Neuronal stem cell (in vitro differentiated cells): ENCODE measurements at regions not wholly inside any gene's neighbourhood (a gene's known extent, or its start where the extent isn't known, plus 50 kb on each side); places are given as distances from the start of the nearest gene placed in this dataset.

Source experiments
- DNase-seq: peaks from one replicate; pipeline ENCODE4 v3.0.0-alpha.2; 2013; ENCODE audit warnings: low spot score
- H2AFZ ChIP-seq: one replicate; pipeline ENCODE4 v1.6.1; 2013; ENCODE audit warnings: mild to moderate bottlenecking, low read length, inconsistent platforms
- H2AK5ac ChIP-seq: 2 replicates; pipeline ENCODE4 v1.6.1; 2013; ENCODE audit warnings: low read depth, mild to moderate bottlenecking, inconsistent platforms, low read length, moderate library complexity, mixed read lengths
- H2BK120ac ChIP-seq: 2 replicates; pipeline ENCODE4 v1.6.1; 2013; ENCODE audit warnings: low read depth, mild to moderate bottlenecking, inconsistent platforms, low read length, moderate library complexity, mixed read lengths
- H2BK12ac ChIP-seq: one replicate; pipeline ENCODE4 v1.6.1; 2013; ENCODE audit warnings: low read length, inconsistent platforms
- H2BK15ac ChIP-seq: 2 replicates; pipeline ENCODE4 v1.6.1; 2013; ENCODE audit warnings: mild to moderate bottlenecking, low read length, inconsistent platforms, mixed read lengths
- H2BK5ac ChIP-seq: one replicate; pipeline ENCODE4 v1.6.1; 2013; ENCODE audit warnings: inconsistent platforms, mild to moderate bottlenecking, low read length, moderate library complexity
- H3K14ac ChIP-seq: one replicate; pipeline ENCODE4 v1.6.1; 2013; ENCODE audit warnings: low read length, inconsistent platforms
- H3K18ac ChIP-seq: 2 replicates; pipeline ENCODE4 v1.6.1; 2013; ENCODE audit warnings: low read length, inconsistent platforms
- H3K23ac ChIP-seq: 2 replicates; pipeline ENCODE4 v1.6.1; 2013; ENCODE audit warnings: low read depth, mild to moderate bottlenecking, mixed read lengths, low read length, inconsistent platforms; ENCODE audit not compliant: poor library complexity
- H3K27ac ChIP-seq: replicated peaks from 3 replicates; pipeline ENCODE4 v1.5.1; 2013; ENCODE audit warnings: low read length, inconsistent platforms
- H3K27me3 ChIP-seq, 3 experiments: 2 replicates each; pipeline ENCODE4 v1.6.1; 2013; ENCODE audit warnings: low read length in 3 of 3, mild to moderate bottlenecking in 2 of 3, inconsistent platforms in 1 of 3, low read depth in 1 of 3, mixed read lengths in 1 of 3, moderate library complexity in 1 of 3; ENCODE audit not compliant: control insufficient read depth in 3 of 3, insufficient read depth in 3 of 3
- H3K36me3 ChIP-seq, 2 donors: replicated peaks in 1 of 2; 2 replicates each; pipeline ENCODE4 v1.6.1; 2013; ENCODE audit warnings: low read length in 2 of 2; ENCODE audit not compliant: control insufficient read depth in 2 of 2, insufficient read depth in 2 of 2
- H3K4ac ChIP-seq: 2 replicates; pipeline ENCODE4 v1.6.1; 2013; ENCODE audit warnings: inconsistent platforms, mild to moderate bottlenecking, low read length, moderate library complexity
- H3K4me1 ChIP-seq, 2 donors: 1 replicate in 1 of 2; 2 replicates in 1 of 2; pipeline ENCODE4 v1.6.1; 2013; ENCODE audit warnings: low read length in 2 of 2, low read depth in 1 of 2; ENCODE audit not compliant: control insufficient read depth in 2 of 2, insufficient read depth in 1 of 2
- H3K4me2 ChIP-seq: one replicate; pipeline ENCODE4 v1.6.1; 2013; ENCODE audit warnings: mild to moderate bottlenecking, low read length, inconsistent platforms; ENCODE audit not compliant: insufficient read depth, poor library complexity, severe bottlenecking
- H3K4me3 ChIP-seq, 2 donors: 2 replicates each; pipeline ENCODE4 v1.5.1; 2013; ENCODE audit warnings: low read length in 2 of 2, mild to moderate bottlenecking in 2 of 2, inconsistent platforms in 1 of 2, moderate library complexity in 1 of 2
- H3K79me1 ChIP-seq: one replicate; pipeline ENCODE4 v1.6.1; 2013; ENCODE audit warnings: low read depth, mild to moderate bottlenecking, inconsistent platforms, low read length, moderate library complexity
- H3K9ac ChIP-seq: one replicate; pipeline ENCODE4 v1.6.1; 2013; ENCODE audit warnings: mild to moderate bottlenecking, low read depth, low read length, inconsistent platforms; ENCODE audit not compliant: poor library complexity
- H3K9me3 ChIP-seq, 2 donors: replicated peaks in 1 of 2; 2 replicates each; pipeline versions ENCODE3 to v1.6.1; 2013; ENCODE audit warnings: low read length in 2 of 2, mild to moderate bottlenecking in 2 of 2, inconsistent platforms in 1 of 2, low read depth in 1 of 2, mixed read lengths in 1 of 2, moderate library complexity in 1 of 2; ENCODE audit not compliant: control insufficient read depth in 2 of 2, insufficient read depth in 1 of 2
- H4K8ac ChIP-seq: one replicate; pipeline ENCODE4 v1.6.1; 2013; ENCODE audit warnings: low read depth, mild to moderate bottlenecking, inconsistent platforms, low read length, moderate library complexity
- H4K91ac ChIP-seq: one replicate; pipeline ENCODE4 v1.6.1; 2013; ENCODE audit warnings: low read length, low read depth, mild to moderate bottlenecking, inconsistent platforms; ENCODE audit not compliant: poor library complexity
- WGBS, 2 donors: extraction: QIAGEN DNeasy Blood & Tissue Kit; methylation state at CpG; one replicate each; pipeline ENCODE4 v1.1.7; 2013; ENCODE audit warnings: missing lambda C conversion rate in 2 of 2, mixed read lengths in 1 of 2; ENCODE audit not compliant: insufficient read length in 2 of 2, insufficient replicate concordance in 1 of 2; ENCODE audit errors: extremely low coverage in 2 of 2; 5-methylcytosine and 5-hydroxymethylcytosine counted together

DNA sequence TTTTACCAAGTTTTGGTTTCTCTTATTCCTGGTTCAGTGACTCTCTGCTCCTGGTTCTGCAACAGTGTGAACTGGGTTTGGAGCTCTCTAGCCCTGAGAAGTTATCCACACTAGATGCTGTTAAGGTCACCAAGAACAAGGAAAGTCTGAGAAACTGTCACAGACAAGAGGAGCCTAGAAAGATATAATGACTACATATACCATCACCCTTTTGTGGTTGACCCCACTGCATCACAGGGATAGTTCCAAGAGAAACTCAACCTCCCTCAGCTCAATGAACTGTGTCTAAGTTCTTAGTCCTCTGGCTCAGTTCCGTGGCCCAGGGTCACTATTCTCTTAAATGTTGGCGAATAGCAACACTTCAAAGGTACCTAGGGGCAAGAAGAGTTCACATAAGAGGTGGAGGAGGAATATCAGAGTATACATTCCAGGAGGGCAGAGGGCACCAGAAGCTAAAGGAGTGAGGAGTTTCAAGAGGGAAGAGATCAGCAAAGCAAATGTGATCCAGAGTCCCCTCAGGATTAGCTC lies 171.5 kb downstream of the BUB3 start:
- WGBS, 2 donors = no CpG with 5 or more reads among the region's 2 CpGs

DNA sequence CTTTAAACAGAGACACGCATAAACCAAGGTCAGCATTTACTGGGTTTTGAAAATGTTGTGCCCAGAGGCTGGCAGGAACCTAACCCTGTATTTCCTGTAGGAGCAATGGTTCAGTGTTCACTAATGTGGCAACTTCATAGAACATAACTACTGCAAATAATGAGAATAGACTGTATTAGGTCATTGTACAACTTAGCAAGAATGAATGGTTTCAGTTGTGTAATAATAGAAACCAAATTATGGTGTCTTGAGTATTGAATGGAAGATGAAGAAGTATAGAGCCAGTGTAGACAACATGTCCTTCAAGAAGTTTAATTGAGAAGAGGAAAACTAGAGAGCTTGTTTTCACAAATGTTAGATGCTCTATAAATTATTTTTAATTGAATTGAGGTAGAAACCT lies 172.5 kb downstream of the BUB3 start:
- no peak overlapping the region for H3K9ac ChIP-seq
- H3K14ac ChIP-seq = no peak overlapping the region

More for the DNA sequence above, 171.5 kb downstream of the BUB3 start:
- H2BK15ac ChIP-seq = no peak overlapping the region
- no peak overlapping the region for H3K4ac ChIP-seq
- H2AFZ ChIP-seq = no peak overlapping the region
- no peak overlapping the region for H3K14ac ChIP-seq
- no peaks in the 10 kb centered on the region for H3K79me1 ChIP-seq
- no peak overlapping the region for H2BK120ac ChIP-seq
- DNase-seq = no peak
- no peaks in the 10 kb centered on the region for H3K36me3 ChIP-seq
- H2BK12ac ChIP-seq = no peak overlapping the region
- H2AK5ac ChIP-seq = no peak overlapping the region
- H2BK5ac ChIP-seq = no peak overlapping the region
- H3K4me1 ChIP-seq = peaks cover 0 to 6% of the 10 kb centered on the region in 2 donors
- H3K9ac ChIP-seq = no peak overlapping the region
- H4K91ac ChIP-seq = no peak overlapping the region
- H3K9me3 ChIP-seq = peaks cover 0 to 8% of the 10 kb centered on the region in 2 donors
- H3K23ac ChIP-seq = no peak overlapping the region
- no peak overlapping the region for H3K27ac ChIP-seq
- no peak overlapping the region for H3K4me3 ChIP-seq
- no peak overlapping the region for H3K18ac ChIP-seq
- no peak overlapping the region for H3K4me2 ChIP-seq
- H4K8ac ChIP-seq = no peak overlapping the region
- no peaks in the 10 kb centered on the region for H3K27me3 ChIP-seq

GRCh38 chr10:123327450-123327849 lies 173.2 kb downstream of the BUB3 start:
- Histone ChIP-seq H2AFZ (no peak overlapping the region), H2BK120ac (no peak overlapping the region), H4K8ac (no peak overlapping the region), H3K79me1 (no peaks in the 10 kb centered on the region), H3K4ac (no peak overlapping the region), H4K91ac (no peak overlapping the region), H3K36me3 (no peaks in the 10 kb centered on the region), H3K27ac (no peak overlapping the region), H3K4me3 (no peak overlapping the region), H3K9ac (no peak overlapping the region), H3K23ac (no peak overlapping the region), H2BK12ac (no peak overlapping the region), H2BK15ac (no peak overlapping the region), H2BK5ac (no peak overlapping the region), H3K9me3 (peaks cover 0 to 8% of the 10 kb centered on the region in 2 donors), H3K4me1 (peaks cover 0 to 6% of the 10 kb centered on the region in 2 donors), H3K18ac (no peak overlapping the region), H3K27me3 (no peaks in the 10 kb centered on the region), H3K4me2 (no peak overlapping the region), H3K14ac (no peak overlapping the region), H2AK5ac (no peak overlapping the region)
- WGBS, 2 donors = no CpG with 5 or more reads among the region's 1 CpG
- DNase-seq = no peak

More for the DNA sequence above, 172.5 kb downstream of the BUB3 start:
- no peak overlapping the region for H4K8ac ChIP-seq
- no peak overlapping the region for H3K4me2 ChIP-seq
- no peak overlapping the region for H3K27ac ChIP-seq
- no peak overlapping the region for H4K91ac ChIP-seq
- H3K4ac ChIP-seq = no peak overlapping the region
- no CpG with 5 or more reads among the region's 1 CpG for WGBS, 2 donors
- no peak overlapping the region for H3K4me3 ChIP-seq
- H2AK5ac ChIP-seq = no peak overlapping the region
- H3K9me3 ChIP-seq = peaks cover 0 to 8% of the 10 kb centered on the region in 2 donors
- H2BK12ac ChIP-seq = no peak overlapping the region
- H3K4me1 ChIP-seq = peaks cover 0 to 6% of the 10 kb centered on the region in 2 donors
- H3K18ac ChIP-seq = no peak overlapping the region
- no peaks in the 10 kb centered on the region for H3K79me1 ChIP-seq
- DNase-seq = no peak
- no peak overlapping the region for H3K23ac ChIP-seq
- no peak overlapping the region for H2BK120ac ChIP-seq
- no peak overlapping the region for H2BK15ac ChIP-seq
- H3K36me3 ChIP-seq = no peaks in the 10 kb centered on the region
- no peaks in the 10 kb centered on the region for H3K27me3 ChIP-seq
- H2AFZ ChIP-seq = no peak overlapping the region
- H2BK5ac ChIP-seq = no peak overlapping the region

GRCh38 chr10:123327896-123328295 lies 173.7 kb downstream of the BUB3 start:
- H3K27ac ChIP-seq = no peak overlapping the region
- no peak overlapping the region for H3K4ac ChIP-seq
- no peak overlapping the region for H3K9ac ChIP-seq
- H2AFZ ChIP-seq = no peak overlapping the region
- no peak overlapping the region for H4K91ac ChIP-seq
- H2BK120ac ChIP-seq = no peak overlapping the region
- H3K4me2 ChIP-seq = no peak overlapping the region
- no peak for DNase-seq
- H2BK5ac ChIP-seq = no peak overlapping the region
- H2BK12ac ChIP-seq = no peak overlapping the region
- no peaks in the 10 kb centered on the region for H3K27me3 ChIP-seq
- no peaks in the 10 kb centered on the region for H3K79me1 ChIP-seq
- no peak overlapping the region for H3K18ac ChIP-seq
- H3K14ac ChIP-seq = no peak overlapping the region
- H2BK15ac ChIP-seq = no peak overlapping the region
- no peak overlapping the region for H3K23ac ChIP-seq
- H3K4me3 ChIP-seq = no peak overlapping the region
- WGBS, 2 donors = no CpG with 5 or more reads among the region's 2 CpGs
- no peaks in the 10 kb centered on the region for H3K36me3 ChIP-seq
- H3K4me1 ChIP-seq = peaks cover 0 to 6% of the 10 kb centered on the region in 2 donors
- no peak overlapping the region for H4K8ac ChIP-seq
- H3K9me3 ChIP-seq = peaks cover 0 to 8% of the 10 kb centered on the region in 2 donors
- no peak overlapping the region for H2AK5ac ChIP-seq
